ENCODE measurements at regions not wholly inside any gene's neighbourhood (a gene's known extent, or its start where the extent isn't known, plus 50 kb on each side); places are given as distances from the start of the nearest gene placed in this dataset.
"Not testable (repeated sequence)": the region's sequence is repeated elsewhere in the genome, so short reads cannot be mapped to it uniquely, and the experiment has no call there.

DNA sequence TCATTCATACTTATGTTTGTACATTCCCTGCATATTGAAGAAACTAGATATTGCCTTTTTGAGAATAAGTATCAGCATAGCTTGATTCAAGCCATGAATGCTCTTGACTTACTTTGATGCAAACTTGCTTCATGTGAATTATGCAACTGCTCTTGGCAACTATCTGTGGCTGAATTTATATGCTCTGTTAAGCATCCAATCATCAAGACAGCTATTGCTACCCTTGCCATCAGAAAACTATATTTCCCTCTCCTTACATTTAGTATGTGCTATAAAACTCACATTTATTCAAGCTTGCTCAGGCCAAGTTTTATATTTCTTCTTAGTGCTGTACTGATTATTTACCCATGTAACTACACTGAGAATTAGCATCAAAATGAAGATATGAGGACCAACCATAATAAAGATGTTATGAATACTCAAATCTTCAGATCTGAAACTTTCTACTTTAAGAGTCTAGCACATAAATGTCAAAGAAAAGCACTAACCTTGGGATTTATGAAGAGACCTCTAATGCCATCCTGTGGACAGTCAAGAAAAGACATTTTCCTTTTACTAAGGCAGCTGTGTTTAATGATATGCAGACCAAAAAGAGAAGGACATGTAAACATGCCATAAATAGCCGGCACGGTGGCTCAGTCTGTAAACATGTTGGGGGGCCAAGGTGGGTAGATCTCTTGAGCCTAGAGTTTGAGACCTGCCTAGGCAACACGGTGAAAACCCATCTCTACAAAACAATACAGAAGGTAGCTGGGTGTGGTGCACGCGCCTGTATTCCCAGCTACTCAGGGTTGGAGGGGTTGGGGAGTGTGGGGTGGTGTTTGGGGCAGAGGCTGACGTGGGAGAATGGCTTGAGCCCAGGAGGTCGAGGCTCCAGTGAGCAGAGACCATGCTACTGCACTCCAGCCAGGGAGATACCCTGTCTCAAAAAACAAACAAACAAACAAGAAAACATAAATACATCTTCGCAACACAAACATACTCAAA, 267.0 kb upstream of the TYRP1 start:
- H3K79me2 ChIP-seq (ENCODE audit: insufficient read depth) = no peaks in the 10 kb centered on the region
- no peak overlapping the region for H3K9ac ChIP-seq
- no peaks in the 10 kb centered on the region for H3K9me3 ChIP-seq (ENCODE audit: low read depth)
- no peaks in the 10 kb centered on the region for H3K9me2 ChIP-seq (ENCODE audit: insufficient read depth)
- H3K27me3 ChIP-seq (replicated peaks; ENCODE audit: insufficient read depth) = no peaks in the 10 kb centered on the region
- in situ Hi-C loops (cut with MboI) = no loop called here
- no peaks in the 10 kb centered on the region for H3K4me1 ChIP-seq (ENCODE audit: insufficient read depth)
- 18 to 24% methylated on average over 8 of the region's 8 CpGs for WGBS, 2 experiments (ENCODE audit: low coverage in 1 of 2, low lambda C conversion rate in 2 of 2, missing lambda C conversion rate in 2 of 2)
- H4K20me1 ChIP-seq (ENCODE audit: insufficient read depth) = no peaks in the 10 kb centered on the region
- no peak overlapping the region for H2AFZ ChIP-seq
- TF ChIP-seq EZH2 (IDR thresholded peaks at IDR 0.05; ENCODE audit: insufficient read depth, poor library complexity, severe bottlenecking) = no peak
- no peak for TF ChIP-seq EZH2phosphoT487 (IDR thresholded peaks at IDR 0.05; ENCODE audit: insufficient read depth, low read depth)
- H3K4me3 ChIP-seq = no peak overlapping the region
- H3F3A ChIP-seq (ENCODE audit: insufficient read depth) = no peaks in the 10 kb centered on the region
- no peak overlapping the region for H3K27ac ChIP-seq
- H3K36me3 ChIP-seq (ENCODE audit: low read depth) = no peaks in the 10 kb centered on the region
- H3K4me2 ChIP-seq (ENCODE audit: unreplicated experiment) = no peak overlapping the region
- DNase-seq = peak; percentile 1

DNA sequence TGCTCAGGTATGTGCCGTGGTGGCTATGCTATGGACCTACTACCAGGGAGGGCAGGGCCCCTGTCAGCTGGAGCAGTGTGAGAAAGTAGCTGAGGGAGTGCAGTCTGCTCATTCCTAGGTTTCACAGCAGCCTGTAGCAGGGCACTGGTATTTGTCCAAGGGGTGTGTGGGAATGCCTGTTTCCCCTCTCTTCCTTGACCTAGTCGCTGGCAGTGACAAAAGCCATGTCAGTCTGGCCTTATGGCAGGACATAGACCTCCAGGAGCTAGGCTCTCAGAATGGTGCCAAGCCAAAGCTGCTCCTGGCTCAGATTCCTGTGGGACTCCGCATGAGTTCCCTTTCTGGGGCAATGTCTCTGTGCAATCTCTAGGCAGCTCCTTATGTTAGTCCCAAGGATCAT, 253.9 kb upstream of the TYRP1 start:
- no peaks in the 10 kb centered on the region for H3K4me1 ChIP-seq (ENCODE audit: insufficient read depth)
- no peak overlapping the region for H3K9ac ChIP-seq
- no peaks in the 10 kb centered on the region for H3K79me2 ChIP-seq (ENCODE audit: insufficient read depth)
- no peak overlapping the region for H3K27ac ChIP-seq
- no peak overlapping the region for H3K4me2 ChIP-seq (ENCODE audit: unreplicated experiment)
- no peaks in the 10 kb centered on the region for H3K27me3 ChIP-seq (replicated peaks; ENCODE audit: insufficient read depth)
- H3F3A ChIP-seq (ENCODE audit: insufficient read depth) = no peaks in the 10 kb centered on the region
- 16 to 28% methylated on average over 3 of the region's 3 CpGs for WGBS, 2 experiments (ENCODE audit: low coverage in 1 of 2, low lambda C conversion rate in 2 of 2, missing lambda C conversion rate in 2 of 2)
- no peaks in the 10 kb centered on the region for H4K20me1 ChIP-seq (ENCODE audit: insufficient read depth)
- in situ Hi-C loops (cut with MboI) = no loop called here
- H2AFZ ChIP-seq = no peak overlapping the region
- no peaks in the 10 kb centered on the region for H3K9me2 ChIP-seq (ENCODE audit: insufficient read depth)
- H3K9me3 ChIP-seq (ENCODE audit: low read depth) = no peaks in the 10 kb centered on the region
- no peak for TF ChIP-seq EZH2 (IDR thresholded peaks at IDR 0.05; ENCODE audit: insufficient read depth, poor library complexity, severe bottlenecking)
- TF ChIP-seq EZH2phosphoT487 (IDR thresholded peaks at IDR 0.05; ENCODE audit: insufficient read depth, low read depth) = no peak
- no peak for DNase-seq
- no peak overlapping the region for H3K4me3 ChIP-seq
- no peaks in the 10 kb centered on the region for H3K36me3 ChIP-seq (ENCODE audit: low read depth)

DNA sequence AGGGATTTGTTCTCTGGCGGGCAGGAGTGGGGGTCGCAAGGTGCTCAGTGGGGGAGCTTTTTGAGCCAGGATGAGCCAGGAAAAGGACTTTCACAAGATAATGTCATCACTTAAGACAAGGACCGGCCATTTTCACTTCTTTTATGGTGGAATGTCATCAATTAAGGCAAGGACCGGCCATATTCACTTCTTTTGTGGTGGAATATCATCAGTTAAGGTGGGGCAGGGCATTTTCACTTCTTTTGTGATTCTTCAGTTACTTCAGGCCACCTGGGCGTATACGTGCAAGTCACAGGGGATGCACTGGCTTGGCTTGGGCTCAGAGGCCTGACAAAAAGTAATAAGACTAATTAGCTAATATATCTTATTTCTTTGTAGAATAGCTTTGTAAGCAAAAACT, 252.1 kb upstream of the TYRP1 start:
- WGBS, 2 experiments (ENCODE audit: low coverage in 1 of 2, low lambda C conversion rate in 2 of 2, missing lambda C conversion rate in 2 of 2) = 16 to 34% methylated on average over 6 of the region's 6 CpGs
- H3K9ac ChIP-seq; H2AFZ ChIP-seq; H3K79me2 ChIP-seq (ENCODE audit: insufficient read depth); H3K27me3 ChIP-seq (replicated peaks; ENCODE audit: insufficient read depth); H4K20me1 ChIP-seq (ENCODE audit: insufficient read depth); H3K4me3 ChIP-seq; H3K27ac ChIP-seq; H3K9me2 ChIP-seq (ENCODE audit: insufficient read depth); in situ Hi-C loops (cut with MboI); H3K4me1 ChIP-seq (ENCODE audit: insufficient read depth); DNase-seq; H3K4me2 ChIP-seq (ENCODE audit: unreplicated experiment); H3K9me3 ChIP-seq (ENCODE audit: low read depth); H3K36me3 ChIP-seq (ENCODE audit: low read depth); H3F3A ChIP-seq (ENCODE audit: insufficient read depth): not testable (repeated sequence)

DNA sequence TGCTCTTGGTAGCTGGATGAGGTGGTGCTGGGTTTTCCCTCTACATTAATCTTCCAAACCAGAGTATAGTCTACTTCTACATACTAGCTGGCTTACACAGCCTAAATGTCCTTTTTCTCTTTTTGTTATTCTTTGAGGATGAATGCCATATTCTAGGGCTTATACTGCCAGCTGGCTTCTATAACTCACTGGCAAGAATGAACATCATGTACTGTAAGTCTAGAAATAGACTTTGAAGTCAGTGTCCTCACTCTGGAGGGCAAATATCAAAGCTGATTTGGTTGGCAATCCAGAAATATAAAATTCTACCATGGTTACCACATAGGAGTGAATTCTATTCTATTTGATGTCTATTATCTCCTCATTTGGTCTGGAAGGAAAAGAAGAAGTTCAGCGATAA, 251.7 kb upstream of the TYRP1 start:
- H3K36me3 ChIP-seq (ENCODE audit: low read depth) = no peaks in the 10 kb centered on the region
- WGBS, 2 experiments (ENCODE audit: low coverage in 1 of 2, low lambda C conversion rate in 2 of 2, missing lambda C conversion rate in 2 of 2) = 47 to 84% methylated on average over 1 of the region's 1 CpG
- no peaks in the 10 kb centered on the region for H3K27me3 ChIP-seq (replicated peaks; ENCODE audit: insufficient read depth)
- no peaks in the 10 kb centered on the region for H3K9me3 ChIP-seq (ENCODE audit: low read depth)
- H3K4me1 ChIP-seq (ENCODE audit: insufficient read depth) = no peaks in the 10 kb centered on the region
- H3K4me2 ChIP-seq (ENCODE audit: unreplicated experiment) = no peak overlapping the region
- H3K9ac ChIP-seq = no peak overlapping the region
- no peaks in the 10 kb centered on the region for H3F3A ChIP-seq (ENCODE audit: insufficient read depth)
- in situ Hi-C loops (cut with MboI) = no loop called here
- no peak overlapping the region for H3K4me3 ChIP-seq
- TF ChIP-seq EZH2phosphoT487 (IDR thresholded peaks at IDR 0.05; ENCODE audit: insufficient read depth, low read depth) (no peak), EZH2 (IDR thresholded peaks at IDR 0.05; ENCODE audit: insufficient read depth, poor library complexity, severe bottlenecking) (no peak)
- H4K20me1 ChIP-seq (ENCODE audit: insufficient read depth) = no peaks in the 10 kb centered on the region
- DNase-seq = no peak
- H3K9me2 ChIP-seq (ENCODE audit: insufficient read depth) = no peaks in the 10 kb centered on the region
- no peaks in the 10 kb centered on the region for H3K79me2 ChIP-seq (ENCODE audit: insufficient read depth)
- no peak overlapping the region for H3K27ac ChIP-seq
- H2AFZ ChIP-seq = no peak overlapping the region

All from GM23248 (cell line).